GM12872 (cell line): ENCODE measurements at regions not wholly inside any gene's neighbourhood (a gene's known extent, or its start where the extent isn't known, plus 50 kb on each side); places are given as distances from the start of the nearest gene placed in this dataset.

ENCODE experiments used
- TF ChIP-seq, protein P1 (sequence below): IDR thresholded peaks from 3 replicates; pipeline ENCODE4 v1.5.1; 2011; ENCODE audit warnings: low read depth, mild to moderate bottlenecking, low read length, moderate library complexity; ENCODE audit not compliant: insufficient read depth

DNA sequence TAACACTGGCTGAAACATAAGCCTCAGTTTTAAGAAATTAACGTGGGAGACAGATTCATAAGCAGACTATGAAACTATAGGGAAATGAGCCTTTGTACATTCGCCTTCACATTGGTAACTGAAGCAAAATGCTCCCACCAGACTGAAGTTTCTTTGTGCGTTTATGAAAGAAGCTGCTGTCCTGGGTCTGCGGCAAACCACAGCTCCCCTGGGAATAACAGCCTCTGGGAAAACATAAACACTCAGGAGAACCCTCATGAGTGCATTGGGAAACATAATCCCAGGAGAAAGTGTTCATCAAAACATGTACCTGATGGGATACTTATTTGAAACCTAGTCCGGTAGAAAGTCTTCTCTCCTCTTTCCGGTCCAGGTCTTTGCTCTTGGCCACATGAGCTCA is 193.1 kb upstream of the LARGE1 start:
- TF ChIP-seq, protein P1, sequence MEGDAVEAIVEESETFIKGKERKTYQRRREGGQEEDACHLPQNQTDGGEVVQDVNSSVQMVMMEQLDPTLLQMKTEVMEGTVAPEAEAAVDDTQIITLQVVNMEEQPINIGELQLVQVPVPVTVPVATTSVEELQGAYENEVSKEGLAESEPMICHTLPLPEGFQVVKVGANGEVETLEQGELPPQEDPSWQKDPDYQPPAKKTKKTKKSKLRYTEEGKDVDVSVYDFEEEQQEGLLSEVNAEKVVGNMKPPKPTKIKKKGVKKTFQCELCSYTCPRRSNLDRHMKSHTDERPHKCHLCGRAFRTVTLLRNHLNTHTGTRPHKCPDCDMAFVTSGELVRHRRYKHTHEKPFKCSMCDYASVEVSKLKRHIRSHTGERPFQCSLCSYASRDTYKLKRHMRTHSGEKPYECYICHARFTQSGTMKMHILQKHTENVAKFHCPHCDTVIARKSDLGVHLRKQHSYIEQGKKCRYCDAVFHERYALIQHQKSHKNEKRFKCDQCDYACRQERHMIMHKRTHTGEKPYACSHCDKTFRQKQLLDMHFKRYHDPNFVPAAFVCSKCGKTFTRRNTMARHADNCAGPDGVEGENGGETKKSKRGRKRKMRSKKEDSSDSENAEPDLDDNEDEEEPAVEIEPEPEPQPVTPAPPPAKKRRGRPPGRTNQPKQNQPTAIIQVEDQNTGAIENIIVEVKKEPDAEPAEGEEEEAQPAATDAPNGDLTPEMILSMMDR = no peak

DNA sequence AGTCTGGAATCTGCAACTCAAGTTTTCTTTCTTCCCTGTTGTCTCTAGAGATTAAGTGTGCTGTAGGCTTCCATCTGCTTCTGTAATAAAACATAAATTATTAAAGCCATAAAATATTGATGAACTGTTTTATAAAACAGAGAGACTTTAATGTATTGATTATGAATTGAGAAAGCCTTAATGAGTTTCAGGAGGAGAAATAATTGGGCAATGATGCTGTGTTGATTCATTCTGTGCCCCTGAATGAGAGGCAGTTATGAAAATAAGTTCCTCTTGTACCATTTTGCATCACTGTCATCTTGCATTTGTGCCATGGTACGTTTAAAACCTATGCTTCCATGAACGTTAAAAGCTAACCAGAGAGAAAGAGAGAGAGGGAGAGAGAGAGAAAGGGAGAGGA is 194.1 kb upstream of the LARGE1 start:
- TF ChIP-seq, protein P1 = no peak

DNA sequence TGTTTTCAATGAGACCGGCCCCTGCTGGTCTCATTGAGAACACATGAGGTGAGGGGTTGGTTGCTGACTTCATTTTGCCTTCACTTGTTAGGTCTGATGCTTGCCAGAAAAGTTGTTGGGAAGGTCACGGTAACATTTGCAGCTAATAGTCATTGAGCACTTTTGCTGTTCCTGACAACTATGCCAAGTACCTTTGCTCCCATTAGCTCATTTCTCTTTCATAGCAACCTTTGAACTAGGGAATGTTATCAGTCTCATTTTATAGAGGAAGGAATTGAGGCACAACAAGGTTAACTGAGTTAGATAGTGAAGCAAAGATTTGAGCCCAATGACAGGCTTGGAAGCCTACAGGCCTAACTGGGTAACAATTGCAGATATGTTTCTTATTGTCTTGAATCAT is 195.4 kb upstream of the LARGE1 start:
- TF ChIP-seq, protein P1 = no peak

DNA sequence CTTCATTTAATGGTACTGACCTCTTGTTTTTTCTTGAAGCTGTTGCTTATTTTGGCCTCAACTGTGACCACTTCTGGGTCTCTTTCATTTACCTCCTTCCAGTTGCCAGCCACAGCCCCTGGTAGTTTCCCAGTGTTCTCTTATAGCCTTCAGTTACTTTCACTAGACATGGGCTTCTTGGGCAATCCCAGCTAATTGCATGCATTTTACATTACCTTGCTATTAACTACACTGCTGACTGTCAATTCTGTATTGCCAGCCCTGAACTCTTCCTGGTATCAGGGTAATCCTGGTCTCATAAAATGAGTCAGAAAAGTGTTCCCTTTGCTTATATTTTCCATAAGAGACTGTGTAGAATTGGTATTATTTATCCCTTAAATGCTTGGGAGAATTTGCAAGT is 195.8 kb upstream of the LARGE1 start:
- TF ChIP-seq, protein P1 = no peak

DNA sequence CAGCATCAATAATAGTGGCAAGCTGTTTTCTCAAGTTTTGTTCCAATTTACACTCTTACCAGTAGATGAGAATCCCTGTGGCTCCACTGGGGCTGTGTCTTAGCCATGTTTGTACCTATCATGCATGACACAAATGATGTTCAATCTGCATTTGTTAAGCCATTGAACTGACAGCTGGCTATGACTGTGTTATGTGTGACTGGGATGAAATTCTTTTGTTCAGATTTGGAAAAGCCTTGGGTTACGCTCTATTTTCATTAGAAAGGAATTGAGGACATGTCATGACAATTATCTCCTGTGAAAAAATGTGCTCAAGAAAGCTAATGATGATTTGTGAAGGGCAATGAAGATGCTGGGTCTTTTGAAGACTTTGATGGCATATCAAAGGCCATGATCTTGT is 201.8 kb upstream of the LARGE1 start:
- TF ChIP-seq, protein P1 = no peak

DNA sequence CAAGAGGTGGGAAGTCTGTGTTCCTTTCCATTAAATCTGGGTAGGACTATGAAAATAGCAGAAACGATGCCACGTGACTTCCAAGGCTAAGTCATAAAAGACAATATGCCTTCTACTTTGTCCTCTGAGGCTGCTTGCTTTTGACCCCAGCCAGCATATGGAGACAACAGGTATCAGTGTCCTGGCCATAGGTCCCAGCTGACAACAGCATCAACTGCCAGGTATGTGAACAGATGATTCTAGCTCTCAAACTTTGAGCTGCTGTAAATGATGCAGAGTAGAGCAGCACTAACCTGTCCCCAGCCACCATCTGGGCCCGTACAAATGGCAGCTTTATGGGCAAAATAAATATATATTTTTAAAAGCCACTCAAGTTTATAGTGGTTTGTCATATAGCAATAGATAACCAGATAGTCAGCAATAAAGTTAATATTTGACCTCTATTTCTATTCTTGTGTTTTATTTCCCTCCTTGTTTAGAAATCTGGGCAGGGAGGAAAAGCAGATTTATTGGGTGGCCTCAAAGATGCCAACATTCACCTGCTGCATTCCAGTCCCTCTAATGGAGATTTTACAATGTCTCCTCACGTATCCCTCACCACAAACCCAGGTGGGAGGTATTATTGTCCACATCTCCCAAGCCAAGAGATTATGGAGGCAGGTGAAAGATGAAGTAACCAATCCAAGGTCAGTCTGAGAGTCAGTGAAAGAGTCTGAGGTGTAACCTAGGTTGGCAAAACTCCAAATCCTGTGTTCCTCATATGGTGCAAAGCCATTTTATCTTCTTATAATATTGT is 209.6 kb upstream of the LARGE1 start:
- TF ChIP-seq, protein P1 = no peak

DNA sequence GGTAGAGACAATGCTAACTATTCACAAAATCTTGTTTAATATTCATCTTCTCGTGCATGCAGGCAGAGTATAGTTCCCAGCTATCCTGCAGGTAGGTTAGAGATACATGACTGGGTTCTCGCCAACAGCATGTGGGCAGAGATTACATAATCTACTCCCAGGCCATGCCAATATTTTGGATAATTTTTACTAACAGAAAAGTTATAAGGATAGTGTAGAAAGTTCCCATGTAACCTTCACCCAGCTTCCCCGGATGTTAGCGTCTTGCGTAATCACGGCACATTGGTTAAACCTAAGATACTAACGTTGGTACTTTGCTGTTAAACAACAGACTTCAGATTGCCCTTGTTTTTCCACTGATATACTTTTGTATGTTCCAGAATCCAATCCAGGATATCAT is 215.5 kb upstream of the LARGE1 start:
- TF ChIP-seq, protein P1 = no peak
